ENCODE measurements at regions not wholly inside any gene's neighbourhood (a gene's known extent, or its start where the extent isn't known, plus 50 kb on each side); places are given as distances from the start of the nearest gene placed in this dataset.

GRCh38 chr7:94059746-94060145 lies 55.6 kb upstream of the BET1 start:
- no peaks in the 10 kb centered on the region for H3K36me3 Mint-ChIP-seq (ENCODE audit: low read depth)
- no peaks in the 10 kb centered on the region for H3K27me3 Mint-ChIP-seq (ENCODE audit: insufficient read depth, low read depth, poor library complexity)
- peaks cover 2% of the 10 kb centered on the region; the same call in 2 of the 3 replicates for H3K4me1 Mint-ChIP-seq
- no peak for ATAC-seq
- no peak overlapping the region for H3K27ac ChIP-seq (ENCODE audit: low read depth)
- no peak overlapping the region for H3K4me2 ChIP-seq
- no peaks in the 10 kb centered on the region; the same call in 2 of the 3 replicates for H3K9me3 Mint-ChIP-seq
- H4K20me1 ChIP-seq (replicated peaks; ENCODE audit: insufficient read depth) = no peaks in the 10 kb centered on the region
- H3K27ac Mint-ChIP-seq = no peak overlapping the region
- DNase-seq (ENCODE audit: low spot score) = no peak
- H3K27me3 ChIP-seq (ENCODE audit: insufficient read depth) = no peaks in the 10 kb centered on the region
- no peaks in the 10 kb centered on the region for H3K79me2 ChIP-seq (replicated peaks; ENCODE audit: insufficient read depth)
- no peak overlapping the region for H2AFZ ChIP-seq
- peaks cover 5% of the 10 kb centered on the region; the same call in 1 of the 2 replicates for H3K9me2 ChIP-seq (ENCODE audit: insufficient read depth)
- no peak overlapping the region for H3K4me3 ChIP-seq
- H3K4me3 Mint-ChIP-seq = no peak overlapping the region
- no peak for TF ChIP-seq ZNF114 (CRISPR knock-in tag; IDR thresholded peaks at IDR 0.05)
- TF ChIP-seq POLR2AphosphoS5 (IDR thresholded peaks at IDR 0.05; ENCODE audit: low read depth) = no peak
- no peak for TF ChIP-seq ZNF462 (CRISPR knock-in tag; IDR thresholded peaks at IDR 0.05)
- TF ChIP-seq REST (IDR thresholded peaks at IDR 0.05; ENCODE audit: unreplicated experiment) = no peak
- no peak for TF ChIP-seq JUNB (IDR thresholded peaks at IDR 0.05; ENCODE audit: unreplicated experiment)
- TF ChIP-seq EZH2 (IDR thresholded peaks at IDR 0.05; ENCODE audit: low read depth, unreplicated experiment) = no peak
- no peak for TF ChIP-seq NANOG (IDR thresholded peaks at IDR 0.05; ENCODE audit: borderline replicate concordance)
- no peak for TF ChIP-seq STAT1 (IDR thresholded peaks at IDR 0.05; ENCODE audit: unreplicated experiment)
- no peak for TF ChIP-seq CREB1 (CRISPR knock-in tag; IDR thresholded peaks at IDR 0.05; ENCODE audit: low read depth)
- TF ChIP-seq ZNF331 (CRISPR knock-in tag; IDR thresholded peaks at IDR 0.05; ENCODE audit: low read depth) = no peak
- TF ChIP-seq CTCF (conservative IDR thresholded peaks at IDR 0.05; ENCODE audit: low read depth in 2 of 2) = no peak
- H3K4me1 ChIP-seq (ENCODE audit: insufficient read depth) = no peaks in the 10 kb centered on the region
- no peaks in the 10 kb centered on the region for H3F3A ChIP-seq (replicated peaks; ENCODE audit: low read depth)
- no peaks in the 10 kb centered on the region for H3K36me3 ChIP-seq (ENCODE audit: insufficient read depth)
